ENCODE measurements at regions not wholly inside any gene's neighbourhood (a gene's known extent, or its start where the extent isn't known, plus 50 kb on each side); places are given as distances from the start of the nearest gene placed in this dataset.
A peak's percentile ranks its signal among the peaks of the same experiment; 100 is the strongest.

- no peak for DNase-seq
Measured at GRCh38 chr11:28636566-28636965, 528.4 kb downstream of the METTL15 start.

GRCh38 chr11:28636033-28636432 lies 527.8 kb downstream of the METTL15 start:
- no peak for DNase-seq

GRCh38 chr11:28632338-28632737 lies 524.1 kb downstream of the METTL15 start:
- DNase-seq, result no peak

GRCh38 chr11:28631148-28631547 lies 523.0 kb downstream of the METTL15 start:
- no peak for DNase-seq

- DNase-seq, result no peak
Measured at GRCh38 chr11:28629235-28629634, 521.0 kb downstream of the METTL15 start.

GRCh38 chr11:28628412-28628811 lies 520.2 kb downstream of the METTL15 start:
- DNase-seq, result no peak

GRCh38 chr11:28627690-28628255 lies 519.6 kb downstream of the METTL15 start:
- no peak for DNase-seq

- no peak for DNase-seq
Measured at GRCh38 chr11:28625532-28625931, 517.3 kb downstream of the METTL15 start.

- DNase-seq, result peak; percentile 75
Measured at GRCh38 chr11:28621753-28622152, 513.6 kb downstream of the METTL15 start.

GRCh38 chr11:28619846-28620540 lies 511.8 kb downstream of the METTL15 start:
- peak; percentile 62 for DNase-seq

- DNase-seq, result no peak
Measured at GRCh38 chr11:28618416-28618815, 510.2 kb downstream of the METTL15 start.

- no peak for DNase-seq
Measured at GRCh38 chr11:28616160-28616965, 508.2 kb downstream of the METTL15 start.

GRCh38 chr11:28615542-28615941 lies 507.4 kb downstream of the METTL15 start:
- DNase-seq, result no peak

- no peak for DNase-seq
Measured at GRCh38 chr11:28606930-28607329, 498.7 kb downstream of the METTL15 start.

GRCh38 chr11:28599656-28600055 lies 491.5 kb downstream of the METTL15 start:
- DNase-seq, result no peak

- no peak for DNase-seq
Measured at GRCh38 chr11:28598531-28598930, 490.3 kb downstream of the METTL15 start.

- DNase-seq, result no peak
Measured at GRCh38 chr11:28596816-28597215, 488.6 kb downstream of the METTL15 start.

GRCh38 chr11:28592141-28592540 lies 484.0 kb downstream of the METTL15 start:
- DNase-seq, result no peak

GRCh38 chr11:28584992-28585391 lies 476.8 kb downstream of the METTL15 start:
- DNase-seq, result no peak

- DNase-seq, result no peak
Measured at GRCh38 chr11:28582506-28582905, 474.3 kb downstream of the METTL15 start.

GRCh38 chr11:28581286-28582242 lies 473.4 kb downstream of the METTL15 start:
- DNase-seq, result peak; percentile 2

GRCh38 chr11:28571371-28571770 lies 463.2 kb downstream of the METTL15 start:
- no peak for DNase-seq

- no peak for DNase-seq
Measured at GRCh38 chr11:28569106-28569505, 460.9 kb downstream of the METTL15 start.
